BE2C (cell line): ENCODE measurements at regions not wholly inside any gene's neighbourhood (a gene's known extent, or its start where the extent isn't known, plus 50 kb on each side); places are given as distances from the start of the nearest gene placed in this dataset.
"Not testable (repeated sequence)": the region's sequence is repeated elsewhere in the genome, so short reads cannot be mapped to it uniquely, and the experiment has no call there.

Experiments used
- DNase-seq: peaks from one replicate; pipeline ENCODE4 v3.0.0-alpha.2; 2020
- H3K27me3 ChIP-seq: fragments of 250-450 bp; sonication (Bioruptor Pico); 2 replicates; pipeline ENCODE4 v1.5.1; 2020; ENCODE audit warnings: mild to moderate bottlenecking
- H3K36me3 ChIP-seq: fragments of 250-450 bp; sonication (Bioruptor Pico); 2 replicates; pipeline ENCODE4 v1.5.1; 2020; ENCODE audit warnings: mild to moderate bottlenecking
- H3K4me1 ChIP-seq: fragments of 250-450 bp; sonication (Bioruptor Pico); 2 replicates; pipeline ENCODE4 v1.5.1; 2020
- H3K4me3 ChIP-seq: 2 replicates; pipeline ENCODE4 v1.5.1; 2011; ENCODE audit warnings: low read depth, low read length
- H3K9me3 ChIP-seq: fragments of 250-450 bp; sonication (Bioruptor Pico); 2 replicates; pipeline ENCODE4 v1.5.1; 2020
- TF ChIP-seq, protein P1 (sequence below): IDR thresholded peaks from 2 replicates; pipeline ENCODE4 v1.5.1; 2012; ENCODE audit warnings: mild to moderate bottlenecking, low read depth, low read length

GRCh38 chr21:27550287-27550686 is 583.4 kb upstream of the ADAMTS5 start:
- Histone ChIP-seq H3K36me3 (no peaks in the 10 kb centered on the region; the same call in 1 of the 2 replicates), H3K9me3 (no peaks in the 10 kb centered on the region; the same call in 1 of the 2 replicates), H3K4me1 (peaks cover 34% of the 10 kb centered on the region), H3K27me3 (no peaks in the 10 kb centered on the region), H3K4me3 (no peak overlapping the region)
- no peak for DNase-seq
- TF ChIP-seq, protein P1, sequence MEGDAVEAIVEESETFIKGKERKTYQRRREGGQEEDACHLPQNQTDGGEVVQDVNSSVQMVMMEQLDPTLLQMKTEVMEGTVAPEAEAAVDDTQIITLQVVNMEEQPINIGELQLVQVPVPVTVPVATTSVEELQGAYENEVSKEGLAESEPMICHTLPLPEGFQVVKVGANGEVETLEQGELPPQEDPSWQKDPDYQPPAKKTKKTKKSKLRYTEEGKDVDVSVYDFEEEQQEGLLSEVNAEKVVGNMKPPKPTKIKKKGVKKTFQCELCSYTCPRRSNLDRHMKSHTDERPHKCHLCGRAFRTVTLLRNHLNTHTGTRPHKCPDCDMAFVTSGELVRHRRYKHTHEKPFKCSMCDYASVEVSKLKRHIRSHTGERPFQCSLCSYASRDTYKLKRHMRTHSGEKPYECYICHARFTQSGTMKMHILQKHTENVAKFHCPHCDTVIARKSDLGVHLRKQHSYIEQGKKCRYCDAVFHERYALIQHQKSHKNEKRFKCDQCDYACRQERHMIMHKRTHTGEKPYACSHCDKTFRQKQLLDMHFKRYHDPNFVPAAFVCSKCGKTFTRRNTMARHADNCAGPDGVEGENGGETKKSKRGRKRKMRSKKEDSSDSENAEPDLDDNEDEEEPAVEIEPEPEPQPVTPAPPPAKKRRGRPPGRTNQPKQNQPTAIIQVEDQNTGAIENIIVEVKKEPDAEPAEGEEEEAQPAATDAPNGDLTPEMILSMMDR, result no peak

DNA sequence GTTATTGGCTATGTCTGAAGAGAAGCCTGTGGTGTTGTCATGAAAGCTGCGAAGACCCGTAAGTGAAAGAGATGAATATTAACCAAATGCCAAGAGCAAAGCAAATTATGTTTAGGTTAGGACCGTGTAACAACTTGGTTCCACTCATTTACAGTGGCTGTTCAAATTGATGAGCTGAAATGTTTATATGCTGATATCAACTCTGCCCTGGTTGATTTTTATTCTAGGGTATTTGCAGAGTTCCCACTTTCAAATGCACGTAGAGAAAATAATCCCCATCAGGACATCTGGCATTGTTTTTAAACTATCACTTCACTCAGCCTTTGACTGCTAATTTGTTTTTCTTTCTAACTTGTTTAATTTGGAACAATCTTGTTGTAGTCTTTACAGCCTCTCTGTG is 581.6 kb upstream of the ADAMTS5 start:
- DNase-seq, result no peak
- no peaks in the 10 kb centered on the region; the same call in 1 of the 2 replicates for H3K9me3 ChIP-seq
- H3K4me3 ChIP-seq, result no peak overlapping the region
- no peaks in the 10 kb centered on the region for H3K27me3 ChIP-seq
- peaks cover 35% of the 10 kb centered on the region for H3K4me1 ChIP-seq
- no peaks in the 10 kb centered on the region; the same call in 1 of the 2 replicates for H3K36me3 ChIP-seq
- TF ChIP-seq, protein P1, result no peak

DNA sequence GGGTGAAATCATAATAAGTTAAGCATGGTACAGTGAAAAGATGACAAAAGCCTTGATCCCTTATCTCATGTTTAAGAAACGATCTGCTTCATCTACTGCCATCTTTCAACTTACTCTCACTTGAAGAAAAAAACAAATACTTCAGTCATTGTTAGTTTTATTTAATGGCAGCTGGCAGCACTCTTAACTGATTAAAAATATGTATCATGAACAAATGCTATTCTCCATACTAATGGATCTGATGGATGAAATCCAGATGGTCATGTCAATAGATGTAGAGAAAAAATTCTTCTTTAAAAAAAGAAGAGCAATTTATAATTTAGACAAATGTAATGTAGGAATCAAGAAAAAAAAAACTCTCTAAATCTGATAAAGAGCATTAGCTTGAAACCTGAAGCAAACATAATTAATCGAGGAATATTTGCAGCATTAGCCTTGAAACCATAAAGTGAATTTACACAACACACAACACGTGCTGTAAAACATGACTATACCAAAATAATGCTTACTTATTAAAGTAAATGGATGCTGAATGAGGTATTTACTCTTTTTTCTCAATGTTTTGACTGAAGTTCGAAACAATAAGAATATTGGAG is 579.0 kb upstream of the ADAMTS5 start:
- H3K4me3 ChIP-seq, result no peak overlapping the region
- TF ChIP-seq, protein P1, result no peak

GRCh38 chr21:27542126-27542525 is 575.2 kb upstream of the ADAMTS5 start:
- H3K4me3 ChIP-seq, H3K36me3 ChIP-seq, DNase-seq, H3K9me3 ChIP-seq, H3K27me3 ChIP-seq: not testable (repeated sequence)
- H3K4me1 ChIP-seq, result peaks cover 11% of the 10 kb centered on the region

More for the DNA sequence above, 579.0 kb upstream of the ADAMTS5 start:
- DNase-seq, result no peak
- no peaks in the 10 kb centered on the region; the same call in 1 of the 2 replicates for H3K36me3 ChIP-seq
- H3K27me3 ChIP-seq, result no peaks in the 10 kb centered on the region
- peaks cover 35% of the 10 kb centered on the region for H3K4me1 ChIP-seq
- H3K9me3 ChIP-seq, result peaks cover 3% of the 10 kb centered on the region; the same call in 1 of the 2 replicates

GRCh38 chr21:27536319-27536718 is 569.4 kb upstream of the ADAMTS5 start:
- H3K9me3 ChIP-seq, result no peaks in the 10 kb centered on the region
- H3K27me3 ChIP-seq, result no peaks in the 10 kb centered on the region

GRCh38 chr21:27535188-27535587 is 568.3 kb upstream of the ADAMTS5 start:
- no peaks in the 10 kb centered on the region for H3K36me3 ChIP-seq
- DNase-seq, result no peak
- H3K27me3 ChIP-seq, result no peaks in the 10 kb centered on the region
- no peaks in the 10 kb centered on the region for H3K9me3 ChIP-seq
- H3K4me3 ChIP-seq, result no peak overlapping the region
- TF ChIP-seq, protein P1, result no peak
- no peaks in the 10 kb centered on the region for H3K4me1 ChIP-seq

More at GRCh38 chr21:27536319-27536718, 569.4 kb upstream of the ADAMTS5 start:
- Histone ChIP-seq H3K36me3 (no peaks in the 10 kb centered on the region), H3K4me1 (no peaks in the 10 kb centered on the region), H3K4me3 (no peak overlapping the region)
- DNase-seq, result no peak
- TF ChIP-seq, protein P1, result no peak
